ENCODE measurements at regions not wholly inside any gene's neighbourhood (a gene's known extent, or its start where the extent isn't known, plus 50 kb on each side); places are given as distances from the start of the nearest gene placed in this dataset.

GRCh38 chr5:4145511-4145910 lies 549.9 kb downstream of the IRX1 start:
- intact Hi-C loops (cut with DNase I), result no loop called here
- Histone ChIP-seq H3K36me3 (ENCODE audit: control insufficient read depth in 2 of 3, insufficient read depth in 3 of 3, low read length in 3 of 3) (no peaks in the 10 kb centered on the region), H3K9me3 (ENCODE audit: control insufficient read depth in 2 of 3, insufficient read depth in 1 of 3, low read length in 3 of 3) (no peaks in the 10 kb centered on the region), H3K27me3 (ENCODE audit: control insufficient read depth, insufficient read depth, low read length) (no peaks in the 10 kb centered on the region), H3K4me1 (ENCODE audit: control insufficient read depth in 2 of 3, insufficient read depth in 2 of 3, low read depth in 1 of 3, low read length in 3 of 3) (no peaks in the 10 kb centered on the region), H3K27ac (ENCODE audit: low read depth in 2 of 2, low read length in 2 of 2) (no peak overlapping the region), H3K4me3 (ENCODE audit: low read length in 3 of 3) (no peak overlapping the region), H3K9ac (ENCODE audit: low read length in 3 of 3) (no peak overlapping the region)
- no peak for TF ChIP-seq CTCF (IDR thresholded peaks at IDR 0.05; ENCODE audit: borderline replicate concordance, extremely low read depth, insufficient read depth)
- FAIRE-seq (no peak), DNase-seq (no peak)

GRCh38 chr5:4148009-4148408 lies 552.4 kb downstream of the IRX1 start:
- no peaks in the 10 kb centered on the region for H3K36me3 ChIP-seq (ENCODE audit: control insufficient read depth in 2 of 3, insufficient read depth in 3 of 3, low read length in 3 of 3)
- FAIRE-seq (no peak), DNase-seq (no peak)
- no peaks in the 10 kb centered on the region for H3K27me3 ChIP-seq (ENCODE audit: control insufficient read depth, insufficient read depth, low read length)
- intact Hi-C loops (cut with DNase I), result no loop called here
- H3K9ac ChIP-seq (ENCODE audit: low read length in 3 of 3), result no peak overlapping the region
- H3K4me3 ChIP-seq (ENCODE audit: low read length in 3 of 3), result no peak overlapping the region
- no peak overlapping the region for H3K27ac ChIP-seq (ENCODE audit: low read depth in 2 of 2, low read length in 2 of 2)
- no peaks in the 10 kb centered on the region for H3K4me1 ChIP-seq (ENCODE audit: control insufficient read depth in 2 of 3, insufficient read depth in 2 of 3, low read depth in 1 of 3, low read length in 3 of 3)
- no peaks in the 10 kb centered on the region for H3K9me3 ChIP-seq (ENCODE audit: control insufficient read depth in 2 of 3, insufficient read depth in 1 of 3, low read length in 3 of 3)
- no peak for TF ChIP-seq CTCF (IDR thresholded peaks at IDR 0.05; ENCODE audit: borderline replicate concordance, extremely low read depth, insufficient read depth)

- intact Hi-C loops (cut with DNase I), result no loop called here
- no peak overlapping the region for H3K4me3 ChIP-seq (ENCODE audit: low read length in 3 of 3)
- no peak overlapping the region for H3K9ac ChIP-seq (ENCODE audit: low read length in 3 of 3)
These were observed 554.4 kb downstream of the IRX1 start for GRCh38 chr5:4150067-4150466.

More at GRCh38 chr5:4150067-4150466, 554.4 kb downstream of the IRX1 start:
- no peak for DNase-seq
- no peaks in the 10 kb centered on the region for H3K36me3 ChIP-seq (ENCODE audit: control insufficient read depth in 2 of 3, insufficient read depth in 3 of 3, low read length in 3 of 3)
- no peak for TF ChIP-seq CTCF (IDR thresholded peaks at IDR 0.05; ENCODE audit: borderline replicate concordance, extremely low read depth, insufficient read depth)
- no peaks in the 10 kb centered on the region for H3K27me3 ChIP-seq (ENCODE audit: control insufficient read depth, insufficient read depth, low read length)
- no peaks in the 10 kb centered on the region for H3K9me3 ChIP-seq (ENCODE audit: control insufficient read depth in 2 of 3, insufficient read depth in 1 of 3, low read length in 3 of 3)
- no peak overlapping the region for H3K27ac ChIP-seq (ENCODE audit: low read depth in 2 of 2, low read length in 2 of 2)
- H3K4me1 ChIP-seq (ENCODE audit: control insufficient read depth in 2 of 3, insufficient read depth in 2 of 3, low read depth in 1 of 3, low read length in 3 of 3), result no peaks in the 10 kb centered on the region
- no peak for FAIRE-seq

Data from kidney (tissue), 13 donors.